ENCODE measurements at regions not wholly inside any gene's neighbourhood (a gene's known extent, or its start where the extent isn't known, plus 50 kb on each side); places are given as distances from the start of the nearest gene placed in this dataset.

- intact Hi-C loops (cut with DNase I; ENCODE audit: low total_unique reads) = no loop called here
- no peaks in the 10 kb centered on the region for H3K27me3 ChIP-seq
- DNase-seq = no peak
- H3K4me1 ChIP-seq = peaks cover 0 to 10% (median 0%) of the 10 kb centered on the region in 4 donors
- no peak for TF ChIP-seq POLR2A (IDR thresholded peaks at IDR 0.05)
- TF ChIP-seq, protein P1, sequence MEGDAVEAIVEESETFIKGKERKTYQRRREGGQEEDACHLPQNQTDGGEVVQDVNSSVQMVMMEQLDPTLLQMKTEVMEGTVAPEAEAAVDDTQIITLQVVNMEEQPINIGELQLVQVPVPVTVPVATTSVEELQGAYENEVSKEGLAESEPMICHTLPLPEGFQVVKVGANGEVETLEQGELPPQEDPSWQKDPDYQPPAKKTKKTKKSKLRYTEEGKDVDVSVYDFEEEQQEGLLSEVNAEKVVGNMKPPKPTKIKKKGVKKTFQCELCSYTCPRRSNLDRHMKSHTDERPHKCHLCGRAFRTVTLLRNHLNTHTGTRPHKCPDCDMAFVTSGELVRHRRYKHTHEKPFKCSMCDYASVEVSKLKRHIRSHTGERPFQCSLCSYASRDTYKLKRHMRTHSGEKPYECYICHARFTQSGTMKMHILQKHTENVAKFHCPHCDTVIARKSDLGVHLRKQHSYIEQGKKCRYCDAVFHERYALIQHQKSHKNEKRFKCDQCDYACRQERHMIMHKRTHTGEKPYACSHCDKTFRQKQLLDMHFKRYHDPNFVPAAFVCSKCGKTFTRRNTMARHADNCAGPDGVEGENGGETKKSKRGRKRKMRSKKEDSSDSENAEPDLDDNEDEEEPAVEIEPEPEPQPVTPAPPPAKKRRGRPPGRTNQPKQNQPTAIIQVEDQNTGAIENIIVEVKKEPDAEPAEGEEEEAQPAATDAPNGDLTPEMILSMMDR (IDR thresholded peaks at IDR 0.05) = no peak
- TF ChIP-seq POLR2AphosphoS5 (IDR thresholded peaks at IDR 0.05) = no peak
- TF ChIP-seq EP300 (IDR thresholded peaks at IDR 0.05; ENCODE audit: low read depth) = no peak
- H3K27ac ChIP-seq = peak overlapping the region in 1 of 4 donors; percentile 37
- H3K4me3 ChIP-seq = no peak overlapping the region
- in situ Hi-C loops (cut with MboI; ENCODE audit: low pct_ligation_motif_present in 1 of 4, low pct_unique_long_range_greater_than_20kb in 1 of 4, low sequenced_read_pairs in 3 of 4) = loop anchor here in 1 of 4 donors (25.0 kb wide), 1 partner anchor 230 kb away; no protein-coding TSS in a partner anchor
- H3K36me3 ChIP-seq = no peaks in the 10 kb centered on the region
- H3K9me3 ChIP-seq = no peaks in the 10 kb centered on the region
- WGBS, 2 donors (ENCODE audit: low coverage in 1 of 2) = 40 to 51% methylated on average over 3 of the region's 3 CpGs
Observed at GRCh38 chr6:143581835-143582480, 70.4 kb upstream of the FUCA2 start.

DNA sequence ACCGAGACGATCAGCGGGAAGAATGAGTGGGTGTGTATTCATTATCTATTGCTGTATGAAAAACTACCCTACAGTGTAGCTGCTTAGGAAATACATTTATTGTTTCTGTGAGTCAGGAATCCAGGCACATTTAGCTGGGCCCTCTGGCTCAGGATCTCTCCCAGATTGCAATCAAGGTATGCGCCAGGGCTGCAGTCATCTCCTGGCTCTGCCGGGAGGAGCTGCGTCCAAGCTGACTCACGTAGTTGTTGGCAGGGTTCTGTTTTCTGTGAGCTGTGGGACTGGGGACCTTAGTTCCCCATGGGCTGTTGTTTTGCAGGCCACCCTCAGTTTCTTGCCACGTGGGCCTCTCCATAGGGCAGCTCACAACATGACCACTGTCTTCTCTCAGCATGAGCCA, 68.2 kb upstream of the FUCA2 start:
- H3K9me3 ChIP-seq = no peaks in the 10 kb centered on the region
- H3K27ac ChIP-seq = no peak overlapping the region
- DNase-seq = no peak
- intact Hi-C loops (cut with DNase I; ENCODE audit: low total_unique reads) (no loop called here), in situ Hi-C loops (cut with MboI; ENCODE audit: low pct_ligation_motif_present in 1 of 4, low pct_unique_long_range_greater_than_20kb in 1 of 4, low sequenced_read_pairs in 3 of 4) (loop anchor here (5.0 to 25.0 kb wide), 4 partner anchors 233 to 435 kb away; no protein-coding TSS in a partner anchor)
- H3K27me3 ChIP-seq = no peaks in the 10 kb centered on the region
- H3K36me3 ChIP-seq = no peaks in the 10 kb centered on the region
- WGBS, 2 donors (ENCODE audit: low coverage in 1 of 2) = 92% methylated on average over 8 of the region's 8 CpGs; no CpG with 5 or more reads in 1 of the 2 donors
- no peak overlapping the region for H3K4me3 ChIP-seq
- TF ChIP-seq, protein P1 (IDR thresholded peaks at IDR 0.05) = no peak
- TF ChIP-seq POLR2A (IDR thresholded peaks at IDR 0.05) (no peak), EP300 (IDR thresholded peaks at IDR 0.05; ENCODE audit: low read depth) (no peak), POLR2AphosphoS5 (IDR thresholded peaks at IDR 0.05) (no peak)
- H3K4me1 ChIP-seq = peaks cover 0 to 10% (median 0%) of the 10 kb centered on the region in 4 donors

GRCh38 chr6:143578054-143578453, 66.5 kb upstream of the FUCA2 start:
- in situ Hi-C loops (cut with MboI; ENCODE audit: low pct_ligation_motif_present in 1 of 4, low pct_unique_long_range_greater_than_20kb in 1 of 4, low sequenced_read_pairs in 3 of 4) = loop anchor here (5.0 to 25.0 kb wide), 4 partner anchors 234 to 437 kb away; no protein-coding TSS in a partner anchor
- intact Hi-C loops (cut with DNase I; ENCODE audit: low total_unique reads) = no loop called here
- H3K4me1 ChIP-seq = peaks cover 0 to 10% (median 0%) of the 10 kb centered on the region in 4 donors
- no peak overlapping the region for H3K4me3 ChIP-seq
- H3K27ac ChIP-seq = no peak overlapping the region
- no peaks in the 10 kb centered on the region for H3K27me3 ChIP-seq
- no peak for DNase-seq
- 57 to 70% methylated on average over 1 to 2 of the region's 2 CpGs for WGBS, 2 donors (ENCODE audit: low coverage in 1 of 2)
- no peaks in the 10 kb centered on the region for H3K36me3 ChIP-seq
- H3K9me3 ChIP-seq = no peaks in the 10 kb centered on the region
- TF ChIP-seq, protein P1 (IDR thresholded peaks at IDR 0.05) = no peak
- TF ChIP-seq POLR2AphosphoS5 (IDR thresholded peaks at IDR 0.05) (no peak), EP300 (IDR thresholded peaks at IDR 0.05; ENCODE audit: low read depth) (no peak), POLR2A (IDR thresholded peaks at IDR 0.05) (no peak)

GRCh38 chr6:143575901-143576426, 64.4 kb upstream of the FUCA2 start:
- WGBS, 2 donors (ENCODE audit: low coverage in 1 of 2) = 77 to 88% methylated on average over 6 of the region's 6 CpGs
- intact Hi-C loops (cut with DNase I; ENCODE audit: low total_unique reads) (loop anchor here (2.0 kb wide), 1 partner anchor 433 kb away; the partner anchor contains the start of gene PLAGL1), in situ Hi-C loops (cut with MboI; ENCODE audit: low pct_ligation_motif_present in 1 of 4, low pct_unique_long_range_greater_than_20kb in 1 of 4, low sequenced_read_pairs in 3 of 4) (loop anchor here (5.0 to 25.0 kb wide), 4 partner anchors 236 to 439 kb away; no protein-coding TSS in a partner anchor)
- no peaks in the 10 kb centered on the region for H3K36me3 ChIP-seq
- no peak overlapping the region for H3K4me3 ChIP-seq
- DNase-seq = no peak
- peak overlapping the region in 3 of 4 donors; percentile 3 to 46 (median 29) for H3K27ac ChIP-seq
- H3K27me3 ChIP-seq = no peaks in the 10 kb centered on the region
- no peaks in the 10 kb centered on the region for H3K9me3 ChIP-seq
- TF ChIP-seq POLR2AphosphoS5 (IDR thresholded peaks at IDR 0.05) (no peak), EP300 (IDR thresholded peaks at IDR 0.05; ENCODE audit: low read depth) (no peak), POLR2A (IDR thresholded peaks at IDR 0.05) (no peak)
- TF ChIP-seq, protein P1 (IDR thresholded peaks at IDR 0.05) = no peak
- no peaks in the 10 kb centered on the region for H3K4me1 ChIP-seq

Data from transverse colon (tissue), 4 donors.